Body of pancreas (tissue), 4 donors: ENCODE measurements at regions not wholly inside any gene's neighbourhood (a gene's known extent, or its start where the extent isn't known, plus 50 kb on each side); places are given as distances from the start of the nearest gene placed in this dataset.

Experiments used
- POLR2A ChIP-seq, 3 donors: fragments of 450-650 bp; IDR thresholded peaks; one replicate each; pipeline ENCODE4 v1.6.1; 2016; ENCODE audit warnings: antibody characterized with exemption in 3 of 3, mild to moderate bottlenecking in 2 of 3
- TF ChIP-seq, protein P1 (sequence below), 7 experiments: fragments of 450-650 bp in 4 of 7; fragments of 200-600 bp in 3 of 7; sonication (generic) in 3 of 7; IDR thresholded peaks; one replicate each; pipeline ENCODE4 v1.5.1; 2016 to 2019; ENCODE audit warnings: antibody characterized with exemption in 7 of 7

- TF ChIP-seq, protein P1, sequence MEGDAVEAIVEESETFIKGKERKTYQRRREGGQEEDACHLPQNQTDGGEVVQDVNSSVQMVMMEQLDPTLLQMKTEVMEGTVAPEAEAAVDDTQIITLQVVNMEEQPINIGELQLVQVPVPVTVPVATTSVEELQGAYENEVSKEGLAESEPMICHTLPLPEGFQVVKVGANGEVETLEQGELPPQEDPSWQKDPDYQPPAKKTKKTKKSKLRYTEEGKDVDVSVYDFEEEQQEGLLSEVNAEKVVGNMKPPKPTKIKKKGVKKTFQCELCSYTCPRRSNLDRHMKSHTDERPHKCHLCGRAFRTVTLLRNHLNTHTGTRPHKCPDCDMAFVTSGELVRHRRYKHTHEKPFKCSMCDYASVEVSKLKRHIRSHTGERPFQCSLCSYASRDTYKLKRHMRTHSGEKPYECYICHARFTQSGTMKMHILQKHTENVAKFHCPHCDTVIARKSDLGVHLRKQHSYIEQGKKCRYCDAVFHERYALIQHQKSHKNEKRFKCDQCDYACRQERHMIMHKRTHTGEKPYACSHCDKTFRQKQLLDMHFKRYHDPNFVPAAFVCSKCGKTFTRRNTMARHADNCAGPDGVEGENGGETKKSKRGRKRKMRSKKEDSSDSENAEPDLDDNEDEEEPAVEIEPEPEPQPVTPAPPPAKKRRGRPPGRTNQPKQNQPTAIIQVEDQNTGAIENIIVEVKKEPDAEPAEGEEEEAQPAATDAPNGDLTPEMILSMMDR (IDR thresholded peaks at IDR 0.05) = no peak
- TF ChIP-seq POLR2A (IDR thresholded peaks at IDR 0.05) = no peak
Measured at GRCh38 chr3:148026009-148026588, 616.9 kb downstream of the ZIC1 start.
